ENCODE measurements at regions not wholly inside any gene's neighbourhood (a gene's known extent, or its start where the extent isn't known, plus 50 kb on each side); places are given as distances from the start of the nearest gene placed in this dataset.
"Not testable (repeated sequence)": the region's sequence is repeated elsewhere in the genome, so short reads cannot be mapped to it uniquely, and the experiment has no call there.

DNA sequence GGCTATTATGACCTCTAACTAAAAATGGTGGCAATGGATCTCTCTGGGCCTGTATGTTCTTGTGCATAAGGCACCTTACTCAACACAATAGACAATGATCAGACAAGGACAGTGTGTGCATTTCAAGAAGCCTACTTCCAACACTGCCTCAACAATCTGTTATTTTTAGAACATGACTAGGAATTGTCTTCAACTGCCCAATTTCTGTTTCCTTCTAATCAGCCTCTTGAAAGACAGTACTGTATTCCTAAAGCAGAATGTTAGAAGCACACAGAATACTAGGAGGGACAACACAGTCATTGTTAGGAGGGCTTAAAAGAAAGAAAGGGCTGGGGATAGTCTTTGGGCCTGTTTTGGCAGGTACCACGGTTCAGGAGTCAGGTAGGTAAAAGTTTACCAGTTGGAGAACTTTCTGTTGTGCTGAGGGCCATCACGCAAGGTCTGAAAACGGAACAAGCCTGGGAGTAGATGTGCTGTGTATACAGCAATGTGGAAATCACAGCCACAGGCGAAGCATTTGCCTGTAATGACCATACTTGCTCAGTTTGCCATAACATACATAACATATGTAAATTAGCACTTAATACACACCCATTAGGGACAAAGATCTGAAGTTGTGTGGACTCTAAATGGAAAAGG lies 100.8 kb upstream of the ATXN3L start:
- no peak for DNase-seq (ENCODE audit: low read depth)

DNA sequence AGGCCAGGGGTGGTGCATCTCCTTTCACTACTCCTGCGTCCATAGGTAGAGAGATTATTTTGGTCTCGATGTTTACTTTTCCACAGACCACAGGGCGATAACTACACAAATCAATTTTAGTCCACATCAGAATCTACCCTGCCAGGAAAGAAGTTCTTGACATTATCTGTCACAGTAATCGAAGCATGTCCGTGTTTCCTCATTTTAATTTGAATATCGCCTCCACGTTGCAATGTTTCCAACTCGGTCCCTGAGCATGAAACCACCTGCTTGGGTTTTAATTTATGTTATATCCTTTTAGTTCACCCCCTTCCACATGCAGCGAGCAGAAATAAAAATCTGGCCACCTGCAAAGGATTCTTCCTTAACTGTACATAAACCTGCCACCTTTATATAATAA lies 100.1 kb upstream of the ATXN3L start:
- no peak for DNase-seq (ENCODE audit: low read depth)

DNA sequence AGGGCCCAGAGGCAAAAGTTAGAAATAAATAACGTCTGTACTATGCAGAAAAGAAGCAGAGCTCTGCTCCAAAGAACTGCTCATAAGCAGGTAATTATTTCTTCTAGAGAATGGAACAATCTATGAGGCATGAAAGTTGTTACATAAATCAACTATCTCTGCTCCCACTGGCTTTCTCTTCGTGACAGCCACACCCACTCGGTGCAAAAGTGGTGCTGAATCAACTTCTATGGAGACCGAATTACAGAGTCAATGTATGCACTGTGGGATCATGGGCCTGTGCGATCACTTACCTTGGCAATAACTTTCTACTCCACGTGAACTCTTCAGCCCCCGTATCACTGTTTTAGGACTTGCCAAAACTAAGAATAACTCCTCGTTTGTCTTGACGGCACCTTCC lies 99.4 kb upstream of the ATXN3L start:
- no peak for DNase-seq (ENCODE audit: low read depth)

DNA sequence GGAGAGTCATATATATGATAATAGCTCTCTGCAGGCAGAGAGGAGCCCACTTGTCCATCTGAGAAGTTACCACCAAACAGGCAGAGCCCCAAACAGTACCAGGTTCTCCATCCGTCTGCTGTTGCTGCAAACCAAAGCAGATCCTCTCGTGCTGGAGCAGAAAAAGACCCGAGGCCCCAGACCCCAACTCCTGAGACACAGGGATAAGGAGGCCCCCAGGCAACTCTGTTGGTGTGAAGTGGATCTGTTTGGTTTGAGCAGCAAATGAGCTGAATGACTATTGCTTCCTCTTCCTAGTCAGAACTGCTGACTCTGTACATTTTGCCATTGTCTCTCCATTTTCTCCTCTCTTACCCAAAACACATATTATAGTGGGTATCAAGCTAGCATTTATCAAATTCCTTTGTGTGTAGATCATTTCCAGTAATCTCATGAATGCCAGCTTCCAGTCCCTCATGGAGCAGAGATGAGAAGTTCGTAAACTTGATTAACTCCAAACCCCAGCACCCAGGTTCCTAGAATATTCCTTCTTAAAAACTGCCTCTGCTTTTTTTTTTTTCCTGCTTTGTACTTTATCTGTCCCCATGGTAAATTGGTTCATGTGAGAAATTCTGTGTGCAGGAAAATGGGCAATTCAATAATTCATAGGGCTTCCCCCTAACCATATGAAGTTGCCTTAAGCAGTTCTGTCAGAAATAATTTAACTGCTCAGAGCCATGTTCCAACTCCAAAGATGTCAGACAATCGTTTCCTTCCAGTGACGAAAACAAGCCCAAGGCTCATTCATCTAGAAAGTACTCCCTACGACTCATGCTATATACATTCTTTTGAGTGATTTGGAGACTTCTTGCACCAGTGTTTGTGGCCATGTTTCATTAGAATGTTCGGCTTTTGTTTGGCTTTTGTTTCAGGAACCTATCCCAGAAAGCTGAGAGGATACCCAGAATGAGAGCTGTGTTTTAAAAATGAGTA lies 98.6 kb upstream of the ATXN3L start:
- DNase-seq (ENCODE audit: low read depth), result no peak

DNA sequence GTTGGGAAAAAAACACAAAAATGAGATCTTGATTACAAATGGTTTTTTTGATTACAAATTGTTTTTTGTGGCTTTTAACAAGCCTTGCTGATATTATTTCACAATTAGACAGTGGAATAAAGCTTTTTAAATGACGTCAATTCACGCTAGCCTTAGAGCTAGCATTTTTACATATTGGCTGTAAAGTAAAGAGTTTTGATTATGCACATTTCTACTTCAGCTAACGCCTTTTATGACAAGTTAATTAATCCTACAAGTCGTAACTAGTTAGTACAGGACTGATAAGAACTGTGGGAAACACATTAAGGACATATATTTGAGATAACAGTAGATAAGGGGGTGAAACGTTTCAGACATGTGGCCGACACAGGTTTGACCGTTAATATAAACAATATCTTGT lies 95.7 kb upstream of the ATXN3L start:
- no peak for DNase-seq (ENCODE audit: low read depth)

DNA sequence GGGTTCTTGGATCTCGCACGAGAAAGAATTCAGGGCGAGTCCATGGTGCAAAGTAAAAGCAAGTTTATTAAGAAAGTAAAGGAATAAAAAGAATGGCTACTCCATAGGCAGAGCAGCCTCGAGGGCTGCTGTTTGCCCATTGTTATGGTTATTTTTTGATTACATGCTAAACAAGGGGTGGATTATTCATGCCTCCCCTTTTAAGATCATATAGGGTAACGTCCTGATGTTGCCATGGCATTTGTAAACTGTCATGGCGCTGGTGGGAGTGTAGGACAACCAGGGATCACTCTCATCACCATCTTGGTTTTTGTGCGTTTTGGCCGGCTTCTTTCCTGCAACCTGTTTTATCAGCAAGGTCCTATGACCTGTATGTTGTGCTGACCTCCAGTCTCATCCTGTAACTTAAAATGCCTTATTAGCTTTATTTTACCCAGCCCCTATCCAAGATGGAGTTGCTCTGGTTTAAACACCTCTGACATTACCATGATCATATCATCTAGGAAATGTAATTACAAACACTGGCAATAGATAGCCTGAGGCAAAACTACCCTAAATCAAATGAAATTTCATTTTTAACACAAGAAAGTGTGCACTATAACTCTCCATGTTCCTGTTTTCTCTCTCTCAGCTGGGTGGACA lies 94.3 kb upstream of the ATXN3L start:
- no peak for DNase-seq (ENCODE audit: low read depth)

DNA sequence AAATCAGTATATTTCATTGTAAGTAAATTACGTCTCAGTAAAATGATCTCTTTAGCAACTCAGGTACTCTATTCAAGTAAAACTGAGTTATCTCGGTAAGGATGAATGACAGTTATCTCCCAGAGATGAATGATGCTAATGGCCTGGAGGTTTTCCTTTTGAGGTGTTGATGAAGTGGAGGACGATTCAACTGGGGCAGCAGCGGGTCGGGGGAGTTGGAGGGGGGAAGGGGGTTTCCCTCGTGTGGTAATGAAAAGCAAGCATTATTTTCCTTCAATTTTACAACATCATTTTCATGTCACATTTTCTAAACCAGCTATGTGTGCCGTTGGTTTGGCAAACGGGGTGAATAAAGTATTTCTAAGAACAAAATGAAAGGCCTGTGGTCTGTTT lies 92.4 kb upstream of the ATXN3L start:
- no peak for DNase-seq (ENCODE audit: low read depth)

DNA sequence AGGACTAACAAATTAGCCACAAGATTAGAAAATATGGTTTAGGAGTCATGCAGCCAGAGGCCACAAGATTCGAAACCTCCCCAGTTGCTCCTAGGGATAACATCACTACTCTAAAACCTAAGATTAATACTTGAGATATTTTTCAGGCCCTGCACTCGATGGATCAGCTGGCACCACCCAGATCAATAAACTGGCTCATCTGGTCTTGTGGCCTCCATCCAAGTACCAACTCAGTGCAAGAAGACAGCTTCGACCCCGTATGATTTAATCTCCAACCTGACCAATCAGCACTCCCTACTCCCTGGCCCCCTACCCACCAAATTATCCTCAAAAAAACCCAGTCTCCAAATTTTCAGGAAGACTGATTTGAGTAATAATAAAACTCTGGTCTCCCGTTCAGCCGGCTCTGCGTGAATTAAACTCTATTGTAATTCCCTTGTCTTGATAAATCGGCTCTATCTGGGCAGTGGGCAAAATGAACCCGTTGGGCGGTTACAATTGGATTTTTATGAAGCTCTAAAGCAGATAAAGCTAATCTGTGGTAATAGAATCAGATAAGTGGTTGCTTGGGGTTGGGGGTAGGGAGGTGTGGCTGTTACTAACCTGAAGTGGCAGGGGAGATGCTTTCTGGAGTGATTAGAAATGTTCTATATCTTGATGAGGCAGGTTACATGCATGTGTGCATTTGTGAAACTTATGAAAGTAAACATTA lies 91.8 kb upstream of the ATXN3L start:
- no peak for DNase-seq (ENCODE audit: low read depth)

DNA sequence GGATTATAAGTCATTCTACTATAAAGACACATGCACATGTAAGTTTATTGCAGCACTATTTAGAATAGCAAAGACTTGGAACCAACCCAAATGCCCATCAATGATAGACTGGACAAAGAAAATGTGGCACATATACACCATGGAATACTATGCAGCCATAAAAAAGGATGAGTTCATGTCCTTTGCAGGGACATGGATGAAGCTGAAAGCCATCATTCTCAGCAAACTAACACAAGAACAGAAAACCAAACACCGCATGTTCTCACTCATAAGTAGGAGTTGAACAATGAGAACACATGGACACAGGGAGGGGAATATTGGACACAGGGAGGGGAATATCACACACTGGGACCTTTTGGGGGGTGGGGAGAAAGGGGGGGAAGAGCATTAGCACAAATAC lies 88.7 kb upstream of the ATXN3L start:
- DNase-seq (ENCODE audit: low read depth), result not testable (repeated sequence)

DNA sequence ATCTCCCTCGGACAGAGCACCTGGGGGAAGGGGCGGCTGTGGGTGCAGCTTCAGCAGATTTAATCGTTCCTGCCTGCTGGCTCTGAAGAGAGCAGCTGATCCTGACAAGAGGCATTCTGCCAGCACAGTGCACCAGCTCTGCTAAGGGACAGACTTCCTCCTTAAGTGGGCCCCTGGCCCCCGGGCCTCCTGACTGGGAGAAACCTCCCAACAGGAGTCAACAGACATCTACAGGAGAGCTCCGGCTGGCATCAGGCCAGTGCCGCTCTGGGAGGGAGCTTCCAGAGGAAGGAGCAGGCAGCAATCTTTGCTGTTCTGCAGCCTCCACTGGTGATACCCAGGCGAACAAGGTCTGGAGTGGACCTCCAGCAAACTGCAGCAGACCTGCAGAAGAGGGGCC lies 84.9 kb upstream of the ATXN3L start:
- DNase-seq (ENCODE audit: low read depth), result not testable (repeated sequence)

DNA sequence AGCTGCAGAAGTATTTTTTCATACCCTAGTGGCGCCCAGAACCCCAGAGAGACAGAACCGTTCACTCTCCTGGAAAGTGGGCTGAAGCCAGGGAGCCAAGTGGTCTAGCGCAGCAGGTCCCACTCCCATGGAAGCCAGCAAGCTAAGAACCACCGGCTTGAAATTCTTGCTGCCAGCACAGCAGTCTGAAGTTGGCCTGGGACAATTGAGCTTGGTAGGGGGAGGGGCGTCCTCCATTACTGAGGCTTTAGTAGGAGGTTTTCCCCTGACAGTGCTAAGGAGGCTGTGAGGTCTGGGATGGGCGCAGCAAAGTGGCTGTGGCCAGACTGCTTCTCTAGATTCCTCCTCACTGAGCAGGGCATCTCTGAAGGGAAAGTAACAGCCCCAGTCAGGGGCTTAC lies 84.5 kb upstream of the ATXN3L start:
- no peak for DNase-seq (ENCODE audit: low read depth)

DNA sequence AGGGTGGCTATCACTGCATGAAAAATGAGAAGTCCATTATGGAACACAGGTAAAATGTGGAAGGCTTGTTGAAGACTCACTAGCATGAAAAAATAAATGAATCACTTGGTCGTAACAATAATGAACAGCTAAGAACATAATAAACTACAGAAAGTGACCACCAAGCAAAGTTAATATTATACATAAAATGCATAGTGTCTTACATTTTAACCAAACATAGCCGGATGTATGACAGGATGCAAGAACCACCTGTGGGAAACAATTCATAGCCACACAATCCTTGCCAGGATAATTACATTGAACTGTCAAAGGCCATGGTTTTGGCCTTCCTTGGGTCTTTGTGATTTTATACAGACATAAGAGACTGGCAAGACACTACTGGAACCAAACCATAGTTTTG lies 81.9 kb upstream of the ATXN3L start:
- DNase-seq (ENCODE audit: low read depth), result no peak

DNA sequence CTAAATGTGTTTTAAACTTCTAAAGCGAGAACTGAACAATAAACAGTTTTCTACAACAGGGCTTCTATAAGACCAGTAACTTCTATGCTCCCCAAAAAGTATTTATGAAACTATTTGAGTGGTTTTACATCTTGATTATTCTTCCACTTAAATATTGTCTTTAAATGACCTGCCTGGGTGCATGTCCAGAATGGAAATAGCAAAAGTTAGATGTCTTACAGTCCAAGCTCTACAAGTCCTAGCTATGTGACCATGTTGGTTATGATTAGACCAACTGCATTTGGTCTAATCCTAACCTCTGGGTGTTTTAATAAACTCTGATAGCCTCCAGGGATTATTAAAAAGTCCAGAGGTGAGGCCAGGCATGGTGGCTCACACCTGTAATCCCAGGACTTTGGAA lies 79.0 kb upstream of the ATXN3L start:
- no peak for DNase-seq (ENCODE audit: low read depth)

DNA sequence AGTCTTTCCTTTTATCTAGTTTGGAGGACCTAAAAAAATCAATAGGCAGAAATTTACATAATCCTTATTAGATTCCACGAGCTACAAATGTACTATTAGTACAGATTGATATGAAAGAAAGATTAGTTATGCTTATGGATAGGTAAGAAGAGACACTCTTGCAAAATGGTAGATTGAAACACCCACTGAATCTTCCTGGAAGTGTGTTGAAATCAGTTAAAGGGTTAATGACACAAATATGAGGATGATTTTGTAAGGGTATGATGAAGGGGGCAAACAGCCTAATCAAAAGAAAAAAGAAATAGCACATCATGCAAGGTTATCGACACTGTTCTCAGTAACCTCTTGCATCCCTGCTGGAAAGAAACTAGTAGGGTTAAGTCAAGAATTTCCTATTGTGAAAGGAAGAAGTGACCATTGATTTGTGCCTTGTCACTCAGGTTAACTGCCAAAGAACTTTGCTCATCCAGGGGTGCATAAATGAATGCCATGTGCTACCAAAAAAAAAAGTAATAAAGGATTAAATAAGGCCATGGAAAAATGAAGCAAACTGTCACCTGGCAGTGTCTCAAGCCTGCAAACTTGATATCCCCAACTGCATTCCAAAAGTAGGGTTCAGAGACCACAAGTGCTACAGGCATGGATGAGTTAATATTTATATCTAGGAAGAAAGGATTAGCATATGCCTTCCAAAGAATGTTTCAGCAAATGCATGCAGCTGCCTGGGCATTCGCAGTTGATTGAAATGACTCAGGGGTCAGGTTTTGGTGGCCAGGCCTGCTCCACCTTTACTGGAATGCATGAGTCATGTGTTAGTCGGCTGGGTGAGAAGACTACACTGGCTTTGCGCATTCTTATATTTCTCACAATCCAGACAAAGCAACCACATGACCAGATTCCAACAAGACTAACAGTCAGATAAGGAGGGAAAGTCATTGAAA lies 78.3 kb upstream of the ATXN3L start:
- peak; percentile 78 for DNase-seq (ENCODE audit: low read depth)

DNA sequence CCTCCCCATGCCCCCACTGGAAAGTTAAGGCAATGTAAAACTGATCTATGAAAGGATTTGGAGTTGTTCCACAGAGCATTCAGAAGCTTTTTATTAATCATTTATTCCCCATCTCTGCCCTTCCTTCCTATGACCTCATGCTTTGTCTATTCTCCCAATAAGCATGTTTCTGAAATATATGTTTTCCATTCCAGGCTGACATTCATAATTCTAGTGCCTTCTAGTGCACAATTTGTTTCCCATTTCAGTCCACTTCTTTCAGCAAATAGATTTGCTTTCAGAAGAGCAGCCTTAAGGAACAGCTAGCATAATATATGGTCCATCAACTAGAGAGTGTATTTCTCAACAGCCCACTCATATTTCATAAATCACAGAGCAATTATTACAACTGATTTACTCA lies 77.1 kb upstream of the ATXN3L start:
- no peak for DNase-seq (ENCODE audit: low read depth)

DNA sequence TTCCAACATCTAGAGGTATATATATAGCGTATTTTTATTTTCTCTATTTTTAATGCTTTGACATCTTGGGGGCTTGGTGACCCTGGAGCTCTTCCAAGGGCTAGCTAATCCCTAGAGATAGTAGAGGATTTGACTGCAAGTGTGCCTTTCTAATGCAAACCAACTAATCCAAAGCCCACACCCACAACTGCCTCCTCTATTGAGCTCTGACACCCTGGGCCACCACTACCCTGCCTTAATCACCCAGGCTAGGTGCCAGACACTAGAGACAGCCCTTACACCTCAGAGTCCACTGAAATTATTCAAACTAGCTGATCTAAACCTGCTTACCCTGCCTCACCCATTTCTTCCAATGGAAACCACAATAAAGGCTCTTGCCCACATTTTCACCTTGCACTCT lies 69.6 kb upstream of the ATXN3L start:
- DNase-seq (ENCODE audit: low read depth), result no peak

DNA sequence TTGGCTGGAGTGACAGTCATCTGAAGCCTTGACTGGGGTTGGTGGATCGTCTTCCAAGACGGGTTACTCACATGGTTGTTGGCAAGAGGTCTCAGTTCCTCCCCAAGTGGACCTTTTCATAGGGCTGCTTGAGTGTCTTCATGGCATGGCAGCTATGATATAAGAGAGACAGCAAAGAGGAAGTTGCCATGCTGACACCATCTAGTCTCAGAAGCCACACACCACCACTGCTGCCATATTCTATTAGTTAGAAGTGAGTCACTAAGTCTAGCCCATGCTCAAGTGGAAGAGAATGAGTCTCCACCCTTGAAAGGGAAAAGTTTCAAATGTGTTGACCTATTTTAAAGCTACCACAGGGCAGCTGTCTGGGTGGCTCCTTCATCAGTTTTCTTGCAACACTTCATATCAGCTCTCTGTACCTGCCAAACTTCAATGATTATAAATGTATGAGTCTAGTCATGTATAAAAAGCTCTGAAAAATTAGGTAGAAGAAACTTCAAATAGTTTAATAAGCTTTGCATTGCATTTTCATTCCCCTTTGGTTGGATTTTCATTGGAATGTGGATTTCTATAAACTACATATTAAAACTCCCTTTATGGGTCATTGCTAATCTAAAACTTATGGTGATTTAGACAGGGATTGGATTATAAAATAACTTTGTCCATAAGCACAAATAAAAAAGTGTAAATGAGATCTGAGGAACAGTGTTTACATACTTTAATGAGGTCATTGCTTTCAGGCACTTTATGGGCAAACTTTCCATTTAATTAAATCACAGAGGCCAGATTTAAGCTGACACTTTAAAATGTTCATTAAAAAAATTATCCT lies 68.0 kb upstream of the ATXN3L start:
- no peak for DNase-seq (ENCODE audit: low read depth)

DNA sequence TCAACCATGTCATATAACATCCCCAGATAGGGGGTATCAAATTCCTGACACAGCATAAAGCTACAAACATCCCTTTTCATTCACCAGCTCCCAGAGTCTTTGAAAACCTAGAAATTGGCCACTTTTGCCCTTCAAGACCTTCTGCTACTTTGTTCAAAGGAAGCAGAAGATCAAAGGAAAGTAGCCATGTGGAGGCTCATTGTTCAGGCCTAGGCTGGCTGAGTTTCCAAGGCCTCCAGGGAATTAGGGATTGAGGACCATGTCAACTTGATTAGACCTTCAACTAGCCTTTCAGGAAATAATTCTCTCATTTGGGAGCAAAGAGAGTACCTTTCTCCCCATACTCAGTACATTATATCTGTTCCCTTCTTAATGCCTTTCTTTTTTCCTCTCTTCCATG lies 66.8 kb upstream of the ATXN3L start:
- no peak for DNase-seq (ENCODE audit: low read depth)

DNA sequence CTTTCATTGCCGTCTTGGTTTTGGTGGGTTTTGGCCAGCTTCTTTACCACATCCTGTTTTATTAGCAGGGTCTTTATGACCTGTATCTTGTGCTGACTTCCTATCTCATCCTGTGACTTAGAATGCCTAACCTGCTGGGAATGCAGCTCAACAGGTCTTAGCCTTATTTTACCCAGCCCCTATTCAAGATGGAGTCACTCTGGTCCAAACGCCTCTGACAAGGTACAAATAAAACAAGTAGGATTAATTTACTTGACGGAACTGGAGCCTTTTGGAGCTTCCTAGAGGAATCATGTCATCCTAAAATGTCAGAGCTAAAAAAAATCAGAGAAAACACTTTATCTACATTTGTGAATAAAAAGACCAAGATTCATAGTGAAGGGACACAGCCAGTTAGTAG lies 66.2 kb upstream of the ATXN3L start:
- DNase-seq (ENCODE audit: low read depth), result no peak

DNA sequence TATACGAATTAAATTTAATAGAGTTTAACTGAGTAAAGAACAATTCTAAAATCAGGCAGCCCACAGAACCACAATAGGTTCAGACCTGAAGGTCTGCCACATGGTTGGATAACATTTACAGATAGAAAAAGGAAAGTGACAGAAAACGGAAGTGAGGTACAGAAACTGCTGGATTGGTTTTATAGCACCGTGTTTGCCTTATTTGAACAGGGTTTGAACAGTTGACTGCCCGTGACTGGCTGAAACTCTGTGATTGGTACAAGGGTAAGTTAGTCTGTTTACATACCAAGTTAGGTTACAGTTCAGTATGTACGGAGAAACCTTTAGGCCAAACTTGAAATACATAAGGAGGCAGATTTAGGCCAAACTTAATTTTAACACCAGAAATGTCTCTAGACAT lies 64.1 kb upstream of the ATXN3L start:
- DNase-seq (ENCODE audit: low read depth), result no peak

All from HS-27A (cell line).